Hepatocyte (in vitro differentiated cells): ENCODE measurements at regions not wholly inside any gene's neighbourhood (a gene's known extent, or its start where the extent isn't known, plus 50 kb on each side); places are given as distances from the start of the nearest gene placed in this dataset.

Experiments
- DNase-seq: peaks from one replicate; pipeline ENCODE4 v3.0.0-alpha.2; 2016; ENCODE audit warnings: low spot score
- H2AFZ ChIP-seq: fragments of 200-600 bp; sonication (generic); 2 replicates; pipeline ENCODE4 v1.6.0; 2016; ENCODE audit warnings: antibody characterized with exemption, mild to moderate bottlenecking
- H3K27ac ChIP-seq: fragments of 200-600 bp; sonication (generic); 2 replicates; pipeline ENCODE4 v1.5.1; 2016; ENCODE audit warnings: mild to moderate bottlenecking
- H3K27me3 ChIP-seq: fragments of 200-600 bp; sonication (generic); 2 replicates; pipeline ENCODE4 v1.6.1; 2016
- H3K36me3 ChIP-seq: fragments of 200-600 bp; sonication (generic); replicated peaks from 2 replicates; pipeline ENCODE4 v1.5.1; 2016; ENCODE audit warnings: low read depth; ENCODE audit not compliant: insufficient read depth
- H3K4me1 ChIP-seq: fragments of 200-600 bp; sonication (generic); 2 replicates; pipeline ENCODE4 v1.5.1; 2016; ENCODE audit warnings: mild to moderate bottlenecking, moderate library complexity; ENCODE audit not compliant: insufficient read depth
- H3K4me2 ChIP-seq: fragments of 200-600 bp; sonication (generic); 2 replicates; pipeline ENCODE4 v1.6.0; 2016
- H3K4me3 ChIP-seq: fragments of 200-600 bp; sonication (generic); 2 replicates; pipeline ENCODE4 v1.5.1; 2016; ENCODE audit warnings: mild to moderate bottlenecking
- H3K79me2 ChIP-seq: fragments of 200-600 bp; sonication (generic); 2 replicates; pipeline ENCODE4 v1.6.0; 2017; ENCODE audit warnings: mild to moderate bottlenecking
- H3K9me2 ChIP-seq: fragments of 200-600 bp; sonication (generic); replicated peaks from 2 replicates; pipeline ENCODE4 v1.6.0; 2017; ENCODE audit warnings: mild to moderate bottlenecking; ENCODE audit not compliant: insufficient read depth
- H3K9me3 ChIP-seq: fragments of 200-600 bp; sonication (generic); 2 replicates; pipeline ENCODE4 v1.5.1; 2016; ENCODE audit warnings: low read depth, mild to moderate bottlenecking
- H4K20me1 ChIP-seq: fragments of 200-600 bp; sonication (generic); 2 replicates; pipeline ENCODE4 v1.6.0; 2016; ENCODE audit warnings: mild to moderate bottlenecking; ENCODE audit not compliant: insufficient read depth, poor library complexity, severe bottlenecking
- CTCF ChIP-seq: fragments of 200-600 bp; sonication (generic); IDR thresholded peaks from 2 replicates; pipeline ENCODE4 v1.5.1; 2016; ENCODE audit warnings: antibody characterized with exemption, mild to moderate bottlenecking; ENCODE audit not compliant: poor library complexity
- EZH2 ChIP-seq: fragments of 200-600 bp; sonication (generic); IDR thresholded peaks from 2 replicates; pipeline ENCODE4 v1.6.1; 2016; ENCODE audit warnings: antibody characterized with exemption, mild to moderate bottlenecking, borderline replicate concordance
- EZH2phosphoT487 ChIP-seq: fragments of 200-600 bp; sonication (generic); IDR thresholded peaks from one replicate; pipeline ENCODE4 v1.6.1; 2018; ENCODE audit warnings: antibody characterized with exemption, mild to moderate bottlenecking, low read depth, moderate library complexity; ENCODE audit not compliant: unreplicated experiment, severe bottlenecking
- WGBS: methylation state at CpG from one replicate; pipeline ENCODE4 v1.1.6; 2016; ENCODE audit warnings: low lambda C conversion rate; ENCODE audit errors: missing lambda C conversion rate; 5-methylcytosine and 5-hydroxymethylcytosine counted together

- Histone ChIP-seq H3K79me2 (no peaks in the 10 kb centered on the region), H4K20me1 (no peaks in the 10 kb centered on the region), H3K27me3 (no peaks in the 10 kb centered on the region), H3K4me3 (no peak overlapping the region), H3K36me3 (no peaks in the 10 kb centered on the region), H3K9me2 (no peaks in the 10 kb centered on the region), H3K4me2 (no peak overlapping the region), H3K9me3 (no peaks in the 10 kb centered on the region), H3K27ac (no peak overlapping the region), H2AFZ (no peak overlapping the region), H3K4me1 (no peaks in the 10 kb centered on the region)
- no peak for DNase-seq
- TF ChIP-seq CTCF, result no peak
- TF ChIP-seq EZH2, result no peak
- no peak for TF ChIP-seq EZH2phosphoT487
- 87% methylated on average over 4 of the region's 4 CpGs for WGBS
Observed at GRCh38 chr17:53707566-53707965, 115.2 kb upstream of the KIF2B start.

GRCh38 chr17:53696286-53696685, 126.4 kb upstream of the KIF2B start:
- H3K27ac ChIP-seq, result no peak overlapping the region
- no peaks in the 10 kb centered on the region for H3K9me3 ChIP-seq
- DNase-seq, result no peak
- no peaks in the 10 kb centered on the region for H3K36me3 ChIP-seq
- no peaks in the 10 kb centered on the region for H3K79me2 ChIP-seq
- no peak overlapping the region for H2AFZ ChIP-seq
- 75% methylated on average over 5 of the region's 5 CpGs for WGBS
- no peaks in the 10 kb centered on the region for H3K27me3 ChIP-seq
- no peaks in the 10 kb centered on the region for H3K4me1 ChIP-seq
- no peaks in the 10 kb centered on the region for H4K20me1 ChIP-seq
- H3K4me3 ChIP-seq, result no peak overlapping the region
- no peaks in the 10 kb centered on the region for H3K9me2 ChIP-seq
- no peak for TF ChIP-seq CTCF
- TF ChIP-seq EZH2phosphoT487, result no peak
- TF ChIP-seq EZH2, result no peak
- H3K4me2 ChIP-seq, result no peak overlapping the region

GRCh38 chr17:53687324-53687723, 135.4 kb upstream of the KIF2B start:
- Histone ChIP-seq H2AFZ (no peak overlapping the region), H3K4me2 (no peak overlapping the region), H3K4me3 (no peak overlapping the region), H3K36me3 (no peaks in the 10 kb centered on the region), H3K79me2 (no peaks in the 10 kb centered on the region), H3K27me3 (no peaks in the 10 kb centered on the region), H4K20me1 (no peaks in the 10 kb centered on the region), H3K9me2 (no peaks in the 10 kb centered on the region), H3K9me3 (no peaks in the 10 kb centered on the region), H3K27ac (no peak overlapping the region), H3K4me1 (no peaks in the 10 kb centered on the region)
- no peak for TF ChIP-seq EZH2phosphoT487
- no peak for TF ChIP-seq CTCF
- TF ChIP-seq EZH2, result no peak
- no peak for DNase-seq
- 79% methylated on average over 3 of the region's 3 CpGs for WGBS

GRCh38 chr17:53680745-53681144, 142.0 kb upstream of the KIF2B start:
- H4K20me1 ChIP-seq, result no peaks in the 10 kb centered on the region
- H2AFZ ChIP-seq, result no peak overlapping the region
- no peak overlapping the region for H3K4me2 ChIP-seq
- TF ChIP-seq EZH2phosphoT487, result no peak
- TF ChIP-seq CTCF, result no peak
- no peak for TF ChIP-seq EZH2
- H3K27me3 ChIP-seq, result no peaks in the 10 kb centered on the region
- H3K79me2 ChIP-seq, result no peaks in the 10 kb centered on the region
- H3K4me1 ChIP-seq, result no peaks in the 10 kb centered on the region
- no peaks in the 10 kb centered on the region for H3K9me3 ChIP-seq
- no peak overlapping the region for H3K4me3 ChIP-seq
- no peaks in the 10 kb centered on the region for H3K9me2 ChIP-seq
- H3K36me3 ChIP-seq, result no peaks in the 10 kb centered on the region
- DNase-seq, result no peak
- 87% methylated on average over 1 of the region's 1 CpG for WGBS
- H3K27ac ChIP-seq, result no peak overlapping the region
